ENCODE measurements at regions not wholly inside any gene's neighbourhood (a gene's known extent, or its start where the extent isn't known, plus 50 kb on each side); places are given as distances from the start of the nearest gene placed in this dataset.

DNA sequence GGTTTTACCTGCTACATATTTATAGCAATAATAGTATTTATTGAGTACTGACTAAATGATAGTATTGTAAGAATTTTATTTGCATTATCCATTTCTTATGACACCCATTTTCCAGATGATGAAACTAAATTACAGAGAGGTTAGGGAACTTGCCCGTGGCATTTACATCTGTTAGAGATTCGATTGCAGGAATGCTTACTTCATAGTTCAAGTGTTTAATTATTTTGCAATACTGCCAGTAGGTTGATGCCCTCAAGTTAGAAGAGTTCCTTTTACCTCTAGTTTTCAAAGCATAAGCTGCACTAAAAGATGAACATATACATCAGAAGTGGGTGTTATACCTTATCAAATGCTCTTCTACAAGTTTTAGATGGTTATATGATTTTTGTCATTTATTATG, 362.8 kb upstream of the RGMA start:
- Histone ChIP-seq H4K8ac (ENCODE audit: low read depth in 2 of 2, low read length in 2 of 2) (no peak overlapping the region), H3K9me1 (ENCODE audit: insufficient read depth, low read length) (no peaks in the 10 kb centered on the region), H3K4me2 (ENCODE audit: low read depth, low read length) (no peak overlapping the region), H3K18ac (ENCODE audit: low read depth, low read length) (no peak overlapping the region), H4K91ac (ENCODE audit: insufficient read depth, low read depth, low read length) (no peak overlapping the region), H3K27me3 (ENCODE audit: control insufficient read depth, insufficient read depth, low read length) (no peaks in the 10 kb centered on the region), H2AK9ac (replicated peaks; ENCODE audit: low read depth, low read length, poor library complexity) (no peak overlapping the region), H3K27ac (ENCODE audit: insufficient read depth, low read length) (no peak overlapping the region), H2AFZ (replicated peaks; ENCODE audit: low read length, poor library complexity) (no peak overlapping the region), H3K4ac (ENCODE audit: low read depth, low read length) (no peak overlapping the region), H3K36me3 (ENCODE audit: control insufficient read depth, insufficient read depth, low read length) (no peaks in the 10 kb centered on the region), H2AK5ac (ENCODE audit: low read depth, low read length) (no peak overlapping the region), H3K4me3 (ENCODE audit: insufficient read depth, low read depth, low read length) (no peak overlapping the region), H3K4me1 (ENCODE audit: control insufficient read depth, insufficient read depth, low read length) (no peaks in the 10 kb centered on the region), H2BK120ac (ENCODE audit: low read depth, low read length) (no peak overlapping the region), H2BK20ac (ENCODE audit: low read depth, low read length) (no peak overlapping the region), H2BK15ac (ENCODE audit: low read depth, low read length) (no peak overlapping the region), H3K23ac (ENCODE audit: low read depth, low read length) (no peak overlapping the region), H3K79me1 (ENCODE audit: low read depth in 1 of 2, low read length in 2 of 2) (no peaks in the 10 kb centered on the region), H4K5ac (ENCODE audit: low read depth, low read length) (no peak overlapping the region), H2BK5ac (ENCODE audit: low read depth, low read length, poor library complexity, severe bottlenecking) (no peak overlapping the region), H3K56ac (ENCODE audit: extremely low read depth, insufficient read depth, low read length) (no peak overlapping the region), H3K14ac (replicated peaks; ENCODE audit: low read depth, low read length) (no peak overlapping the region), H3K9ac (ENCODE audit: low read depth, low read length) (no peak overlapping the region), H3K9me3 (ENCODE audit: control insufficient read depth, insufficient read depth, low read length) (peaks cover 24% of the 10 kb centered on the region), H4K20me1 (ENCODE audit: insufficient read depth, low read length) (no peaks in the 10 kb centered on the region)
- DNase-seq, result no peak
- ChIA-PET CTCF (no interaction called here), POLR2A (ENCODE audit: unreplicated experiment) (no interaction called here)
- in situ Hi-C loops (cut with MboI; ENCODE audit: low sequenced_read_pairs) (no loop called here), dilution Hi-C loops (cut with HindIII; ENCODE audit: low sequenced_read_pairs, unreplicated experiment) (no loop called here), intact Hi-C loops (cut with micrococcal nuclease) (no loop called here)
- no peak for TF ChIP-seq RAD21 (IDR thresholded peaks at IDR 0.05; ENCODE audit: low read length)
- no CpG with 5 or more reads among the region's 2 CpGs for WGBS, 2 experiments (ENCODE audit: extremely low coverage in 2 of 2, insufficient read length in 1 of 2)
- ATAC-seq (ENCODE audit: low read depth), result no peak
- no TSS peak for BruUV-seq (replicated peaks)
